Effector memory CD8-positive, alpha-beta T cell (primary cell): ENCODE measurements at regions not wholly inside any gene's neighbourhood (a gene's known extent, or its start where the extent isn't known, plus 50 kb on each side); places are given as distances from the start of the nearest gene placed in this dataset.

Experiments
- ATAC-seq: fragments of 150-1000 bp; cut with Tn5 transposase; replicated peaks from 2 replicates; pipeline ENCODE4 v1.10.0; 2021; ENCODE audit warnings: mild to moderate bottlenecking, moderate library complexity
- DNase-seq, 3 experiments: peaks; one replicate each; pipeline ENCODE4 v3.0.0; 2021
- H3K27ac Mint-ChIP-seq, 2 donors: one replicate each; pipeline ENCODE4 v1.8.0; 2022; ENCODE audit warnings: mild to moderate bottlenecking in 2 of 2, mixed read lengths in 2 of 2, moderate library complexity in 2 of 2
- H3K27me3 Mint-ChIP-seq, 2 donors: one replicate each; pipeline ENCODE4 v1.8.0; 2022; ENCODE audit warnings: mixed read lengths in 2 of 2
- H3K36me3 Mint-ChIP-seq: one replicate; pipeline ENCODE4 v1.8.0; 2022; ENCODE audit warnings: mild to moderate bottlenecking, moderate library complexity, mixed read lengths; ENCODE audit not compliant: insufficient read depth
- H3K4me1 Mint-ChIP-seq, 2 donors: one replicate each; pipeline ENCODE4 v1.8.0; 2022; ENCODE audit warnings: low read depth in 2 of 2, mixed read lengths in 2 of 2
- H3K4me3 Mint-ChIP-seq, 2 donors: one replicate each; pipeline ENCODE4 v1.8.0; 2022; ENCODE audit warnings: mild to moderate bottlenecking in 2 of 2, mixed read lengths in 2 of 2, moderate library complexity in 2 of 2
- H3K9me3 Mint-ChIP-seq, 2 donors: one replicate each; pipeline ENCODE4 v1.8.0; 2022; ENCODE audit warnings: mixed read lengths in 2 of 2

GRCh38 chr2:128638341-128639119 lies 319.9 kb upstream of the HS6ST1 start:
- no peaks in the 10 kb centered on the region for H3K9me3 Mint-ChIP-seq
- H3K27me3 Mint-ChIP-seq = peaks cover 22 to 51% of the 10 kb centered on the region in 2 donors
- H3K27ac Mint-ChIP-seq = no peak overlapping the region
- H3K4me1 Mint-ChIP-seq = no peaks in the 10 kb centered on the region
- DNase-seq = no peak
- H3K4me3 Mint-ChIP-seq = no peak overlapping the region
- no peaks in the 10 kb centered on the region for H3K36me3 Mint-ChIP-seq
- no peak for ATAC-seq

- DNase-seq (no peak), ATAC-seq (no peak)
- Mint-ChIP-seq H3K9me3 (no peaks in the 10 kb centered on the region), H3K36me3 (no peaks in the 10 kb centered on the region), H3K27me3 (peaks cover 22 to 51% of the 10 kb centered on the region in 2 donors), H3K4me3 (no peak overlapping the region), H3K27ac (no peak overlapping the region), H3K4me1 (no peaks in the 10 kb centered on the region)
Observed at GRCh38 chr2:128639120-128639477, 320.4 kb upstream of the HS6ST1 start.

DNA sequence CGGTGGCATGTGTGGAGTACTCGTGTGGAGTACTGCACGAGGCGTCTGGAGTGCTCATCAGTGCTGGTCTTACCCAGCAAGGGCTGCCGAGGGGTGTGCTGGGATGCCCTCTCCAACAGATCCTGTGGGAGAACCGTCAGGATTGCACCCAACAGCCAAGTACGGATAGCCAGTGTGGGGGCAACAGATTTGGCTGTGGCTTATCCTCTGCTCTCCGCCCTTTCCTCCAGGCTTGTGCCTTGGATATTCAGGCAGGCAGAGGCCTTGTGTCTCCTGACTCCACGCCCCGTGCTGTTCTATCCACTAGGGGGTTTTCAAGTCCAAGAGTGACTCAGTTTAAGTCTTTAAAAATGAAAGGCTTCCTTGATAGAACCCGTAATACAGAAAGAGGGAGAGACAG lies 321.0 kb upstream of the HS6ST1 start:
- Mint-ChIP-seq H3K36me3 (no peaks in the 10 kb centered on the region), H3K4me3 (no peak overlapping the region), H3K27ac (no peak overlapping the region), H3K27me3 (peaks cover 26 to 55% of the 10 kb centered on the region in 2 donors), H3K4me1 (no peaks in the 10 kb centered on the region), H3K9me3 (no peaks in the 10 kb centered on the region)
- DNase-seq (no peak), ATAC-seq (no peak)

DNA sequence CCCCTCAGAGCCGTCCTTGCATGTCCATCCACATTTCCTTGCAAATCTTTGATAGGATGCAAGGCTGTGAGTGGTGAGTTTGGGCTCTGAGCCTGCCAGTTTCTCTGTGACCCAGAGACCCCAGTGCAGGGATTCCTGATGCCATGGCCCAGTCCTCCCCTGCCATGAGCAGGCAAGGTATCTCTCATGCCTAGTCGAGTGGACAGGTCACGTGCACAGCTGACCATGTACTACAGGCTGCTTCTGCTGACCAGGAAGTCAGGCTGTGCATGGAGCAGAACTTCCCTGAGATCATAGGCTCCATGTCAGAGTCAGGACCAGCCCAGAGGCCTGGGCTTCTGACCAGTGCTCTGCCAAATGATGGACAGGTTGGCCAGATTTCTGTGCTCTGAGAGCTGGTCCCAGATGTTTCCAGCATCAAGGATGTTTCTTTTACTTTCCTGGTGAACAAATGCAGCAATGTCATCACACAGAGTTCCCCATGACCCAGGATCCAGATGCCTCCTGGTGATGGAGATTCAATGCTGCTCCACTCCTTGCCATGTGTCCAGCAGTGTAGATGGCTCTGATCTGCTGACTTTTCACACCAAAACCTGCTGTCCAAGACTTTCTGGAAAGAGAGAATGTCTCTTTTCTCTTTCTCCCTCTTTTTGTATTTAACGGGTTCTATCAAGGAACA lies 321.6 kb upstream of the HS6ST1 start:
- Mint-ChIP-seq H3K27me3 (peaks cover 28 to 60% of the 10 kb centered on the region in 2 donors), H3K27ac (no peak overlapping the region), H3K4me1 (no peaks in the 10 kb centered on the region), H3K9me3 (no peaks in the 10 kb centered on the region), H3K36me3 (no peaks in the 10 kb centered on the region), H3K4me3 (no peak overlapping the region)
- DNase-seq (no peak), ATAC-seq (no peak)

GRCh38 chr2:128640845-128641360 lies 322.2 kb upstream of the HS6ST1 start:
- Mint-ChIP-seq H3K27me3 (peaks cover 28 to 60% of the 10 kb centered on the region in 2 donors), H3K27ac (no peak overlapping the region), H3K4me1 (no peaks in the 10 kb centered on the region), H3K9me3 (no peaks in the 10 kb centered on the region), H3K4me3 (no peak overlapping the region), H3K36me3 (no peaks in the 10 kb centered on the region)
- no peak for DNase-seq
- no peak for ATAC-seq

DNA sequence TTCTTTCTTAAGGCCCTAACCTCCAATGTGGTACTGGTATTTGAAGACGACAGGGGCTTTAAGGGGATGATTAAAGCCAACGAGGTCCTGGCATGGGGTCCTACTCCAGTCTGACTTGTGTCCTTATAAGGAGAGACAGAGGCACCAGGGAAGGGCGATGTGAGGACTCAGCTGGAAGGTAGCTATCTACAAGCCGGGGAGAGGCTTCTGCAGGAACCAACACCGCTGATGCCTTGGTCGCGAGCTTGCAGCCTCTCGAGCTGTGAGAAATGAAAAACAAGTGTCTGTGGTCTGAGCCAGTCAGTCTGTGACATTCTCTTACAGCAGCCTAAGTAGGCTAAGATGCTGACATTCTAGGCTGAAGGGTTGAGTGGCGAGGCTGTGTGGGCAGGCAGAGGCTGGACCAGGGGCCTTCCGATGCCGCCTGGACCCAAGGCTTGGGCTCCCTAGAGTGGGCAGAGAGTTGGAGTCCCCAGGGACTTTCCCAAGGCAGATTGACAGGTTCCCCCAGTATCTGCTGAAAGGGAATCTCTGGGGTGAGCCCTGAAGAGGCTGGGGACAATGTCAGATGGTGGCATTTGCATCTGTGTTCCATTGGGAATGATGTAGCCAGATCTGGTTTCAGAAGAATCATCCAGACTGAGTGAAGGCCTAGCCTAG lies 322.9 kb upstream of the HS6ST1 start:
- H3K27me3 Mint-ChIP-seq = peaks cover 25 to 58% of the 10 kb centered on the region in 2 donors
- H3K36me3 Mint-ChIP-seq = no peaks in the 10 kb centered on the region
- no peak overlapping the region for H3K4me3 Mint-ChIP-seq
- DNase-seq (no peak), ATAC-seq (no peak)
- H3K4me1 Mint-ChIP-seq = no peaks in the 10 kb centered on the region
- no peak overlapping the region for H3K27ac Mint-ChIP-seq
- H3K9me3 Mint-ChIP-seq = no peaks in the 10 kb centered on the region

DNA sequence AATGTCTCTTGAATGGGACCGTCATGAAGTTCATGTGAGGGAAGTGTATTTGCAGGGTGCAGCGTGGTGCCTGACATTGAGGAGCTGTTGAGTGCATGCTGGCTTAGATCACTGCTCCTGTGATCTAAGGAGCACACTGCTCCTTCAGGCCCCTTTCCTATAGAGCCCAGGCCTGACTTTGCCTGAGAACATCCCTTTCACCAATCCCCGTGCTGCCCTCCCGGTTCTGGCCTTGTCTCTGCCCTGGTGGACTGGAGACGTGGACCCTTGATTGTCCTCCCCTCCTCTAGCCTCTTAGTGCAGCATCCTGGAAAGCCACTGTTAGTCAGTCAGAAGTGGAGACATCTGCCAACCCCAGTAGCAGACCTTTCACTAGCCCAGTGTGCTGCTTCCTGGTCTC lies 323.6 kb upstream of the HS6ST1 start:
- no peaks in the 10 kb centered on the region for H3K9me3 Mint-ChIP-seq
- peaks cover 21 to 52% of the 10 kb centered on the region in 2 donors for H3K27me3 Mint-ChIP-seq
- no peaks in the 10 kb centered on the region for H3K4me1 Mint-ChIP-seq
- no peak for ATAC-seq
- no peaks in the 10 kb centered on the region for H3K36me3 Mint-ChIP-seq
- H3K4me3 Mint-ChIP-seq = no peak overlapping the region
- H3K27ac Mint-ChIP-seq = no peak overlapping the region
- DNase-seq = no peak

DNA sequence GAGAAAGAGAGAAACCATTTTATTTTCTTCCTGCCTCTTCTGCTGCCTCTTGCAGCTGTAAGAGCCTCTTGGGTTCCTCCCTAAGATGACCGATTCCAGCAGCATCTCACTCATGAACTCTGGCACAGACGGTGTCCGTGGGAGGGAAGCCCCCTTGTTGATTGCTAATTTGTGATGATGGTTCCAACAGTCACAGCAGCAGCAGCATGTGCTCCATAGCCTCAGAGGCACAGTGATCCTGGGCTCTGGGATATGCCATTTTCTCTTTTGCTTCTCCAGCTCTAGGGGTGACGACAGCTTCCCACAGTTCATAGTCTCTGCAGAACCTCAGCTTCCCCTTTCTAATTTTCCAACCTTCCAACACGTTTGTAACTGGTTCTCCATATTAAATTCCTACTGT lies 324.2 kb upstream of the HS6ST1 start:
- peaks cover 16 to 47% of the 10 kb centered on the region in 2 donors for H3K27me3 Mint-ChIP-seq
- no peak for DNase-seq
- H3K9me3 Mint-ChIP-seq = no peaks in the 10 kb centered on the region
- H3K4me1 Mint-ChIP-seq = no peaks in the 10 kb centered on the region
- no peak for ATAC-seq
- no peaks in the 10 kb centered on the region for H3K36me3 Mint-ChIP-seq
- no peak overlapping the region for H3K27ac Mint-ChIP-seq
- H3K4me3 Mint-ChIP-seq = no peak overlapping the region

DNA sequence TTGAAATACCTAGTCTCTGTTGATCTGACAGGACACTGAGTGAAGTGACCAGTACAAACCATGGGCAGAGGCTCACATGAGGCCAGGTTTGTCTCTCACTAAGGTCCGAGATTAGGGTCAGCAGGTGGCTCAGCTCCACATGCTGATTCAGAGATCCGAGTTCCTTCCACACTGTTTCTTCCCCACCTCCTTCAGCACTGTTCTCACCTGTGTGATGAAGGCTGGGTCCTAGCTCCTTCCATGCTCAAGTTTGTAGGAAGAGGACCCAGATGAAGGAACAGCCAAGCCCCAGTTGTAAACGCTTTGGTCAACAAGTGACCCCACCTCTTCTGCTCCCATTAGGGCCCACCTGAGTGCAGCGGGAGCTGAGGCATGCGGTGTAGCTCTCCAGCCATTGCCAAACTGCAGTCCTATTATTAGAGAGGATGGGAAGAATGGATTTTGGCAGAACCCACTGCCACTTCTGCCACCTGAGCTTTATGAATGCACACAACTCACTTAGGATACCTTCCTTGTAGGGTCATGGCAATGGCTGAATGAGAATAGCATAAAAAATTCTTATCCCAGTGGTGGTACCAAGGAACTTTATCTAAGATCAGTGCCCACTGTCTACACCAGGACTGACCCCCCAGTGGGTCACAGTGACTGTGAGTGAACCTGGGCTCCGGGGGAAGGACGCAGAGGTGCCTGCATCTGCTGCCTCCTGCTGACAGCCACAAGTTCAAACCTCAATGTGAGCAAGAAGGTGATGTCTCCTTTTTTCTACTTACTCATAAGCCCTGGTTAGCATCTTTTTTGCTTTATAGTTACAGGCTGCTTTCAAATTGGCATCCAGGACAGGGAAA lies 324.8 kb upstream of the HS6ST1 start:
- Mint-ChIP-seq H3K27ac (no peak overlapping the region), H3K4me3 (no peak overlapping the region), H3K36me3 (no peaks in the 10 kb centered on the region), H3K4me1 (no peaks in the 10 kb centered on the region), H3K27me3 (peaks cover 14 to 41% of the 10 kb centered on the region in 2 donors), H3K9me3 (no peaks in the 10 kb centered on the region)
- no peak for ATAC-seq
- no peak for DNase-seq

DNA sequence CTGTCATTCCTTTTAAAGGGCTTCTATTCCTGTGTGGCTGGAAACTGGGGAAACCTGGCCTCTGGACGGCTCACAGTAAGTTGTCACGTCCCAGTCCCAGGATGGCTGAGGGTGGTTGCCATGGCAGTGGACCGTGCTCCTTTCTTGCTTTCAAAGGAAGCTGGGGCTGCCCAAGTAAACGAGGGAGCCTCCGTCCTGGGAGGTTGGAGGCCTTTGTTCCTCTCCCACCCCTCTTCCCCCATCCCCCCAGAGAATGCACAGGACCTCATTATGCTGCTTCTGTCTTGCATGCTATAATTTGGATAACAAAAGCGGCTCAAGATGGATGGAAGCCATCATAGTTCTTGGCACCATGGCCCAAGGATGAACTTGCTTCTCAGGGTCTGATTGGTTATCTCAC lies 325.5 kb upstream of the HS6ST1 start:
- DNase-seq (no peak), ATAC-seq (no peak)
- Mint-ChIP-seq H3K4me1 (no peaks in the 10 kb centered on the region), H3K9me3 (no peaks in the 10 kb centered on the region), H3K36me3 (no peaks in the 10 kb centered on the region), H3K4me3 (no peak overlapping the region), H3K27ac (no peak overlapping the region), H3K27me3 (peaks cover 13 to 34% of the 10 kb centered on the region in 2 donors)

GRCh38 chr2:128644718-128645256 lies 326.1 kb upstream of the HS6ST1 start:
- Mint-ChIP-seq H3K4me1 (no peaks in the 10 kb centered on the region), H3K27me3 (peaks cover 6 to 28% of the 10 kb centered on the region in 2 donors), H3K27ac (no peak overlapping the region), H3K9me3 (no peaks in the 10 kb centered on the region), H3K36me3 (no peaks in the 10 kb centered on the region), H3K4me3 (no peak overlapping the region)
- DNase-seq (no peak), ATAC-seq (no peak)

DNA sequence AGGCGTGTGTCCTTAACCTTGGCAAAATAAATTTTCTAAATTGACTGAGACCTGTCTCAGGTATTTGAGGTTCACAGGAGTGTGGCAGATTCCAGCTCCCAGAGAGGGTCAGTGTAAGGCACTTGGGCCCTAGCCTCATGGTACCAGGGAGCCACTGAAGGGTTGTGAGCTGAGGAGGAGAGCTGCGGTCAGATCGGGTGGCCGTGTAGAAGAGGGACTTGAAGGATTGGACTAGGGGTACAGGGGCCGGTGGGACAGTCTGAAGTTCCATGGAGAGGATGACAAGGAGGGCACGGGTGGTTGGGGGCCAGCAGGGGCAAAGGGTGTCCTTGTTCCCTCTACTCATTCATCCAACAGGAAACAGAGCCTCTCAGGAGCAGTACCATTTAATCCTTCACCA lies 327.0 kb upstream of the HS6ST1 start:
- no peaks in the 10 kb centered on the region for H3K36me3 Mint-ChIP-seq
- DNase-seq (no peak), ATAC-seq (no peak)
- no peaks in the 10 kb centered on the region for H3K4me1 Mint-ChIP-seq
- peaks cover 6 to 27% of the 10 kb centered on the region in 2 donors for H3K27me3 Mint-ChIP-seq
- H3K9me3 Mint-ChIP-seq = no peaks in the 10 kb centered on the region
- no peak overlapping the region for H3K27ac Mint-ChIP-seq
- H3K4me3 Mint-ChIP-seq = no peak overlapping the region

DNA sequence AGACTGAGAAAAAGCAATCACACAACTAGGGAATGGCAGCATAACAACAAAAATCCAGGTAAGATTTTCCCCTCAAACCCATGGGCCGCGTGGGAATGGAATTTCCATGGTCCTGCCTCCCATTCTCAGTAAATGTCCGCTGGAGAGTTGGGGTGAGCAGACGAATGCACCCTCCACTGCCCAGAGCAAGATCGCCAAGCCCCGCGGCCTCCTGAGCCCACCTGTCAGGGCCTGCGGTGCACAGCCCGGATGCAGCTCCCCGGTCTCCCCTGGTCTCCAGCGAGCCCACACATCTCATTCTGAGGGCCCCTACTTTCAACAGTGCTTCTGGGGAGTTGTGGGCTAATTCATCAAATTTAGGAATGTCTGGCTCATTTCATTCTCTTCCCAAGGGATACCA lies 327.4 kb upstream of the HS6ST1 start:
- no peaks in the 10 kb centered on the region for H3K4me1 Mint-ChIP-seq
- H3K36me3 Mint-ChIP-seq = no peaks in the 10 kb centered on the region
- ATAC-seq (no peak), DNase-seq (no peak)
- H3K27ac Mint-ChIP-seq = no peak overlapping the region
- H3K9me3 Mint-ChIP-seq = no peaks in the 10 kb centered on the region
- peaks cover 6 to 23% of the 10 kb centered on the region in 2 donors for H3K27me3 Mint-ChIP-seq
- H3K4me3 Mint-ChIP-seq = no peak overlapping the region
